ENCODE measurements at regions not wholly inside any gene's neighbourhood (a gene's known extent, or its start where the extent isn't known, plus 50 kb on each side); places are given as distances from the start of the nearest gene placed in this dataset.

DNA sequence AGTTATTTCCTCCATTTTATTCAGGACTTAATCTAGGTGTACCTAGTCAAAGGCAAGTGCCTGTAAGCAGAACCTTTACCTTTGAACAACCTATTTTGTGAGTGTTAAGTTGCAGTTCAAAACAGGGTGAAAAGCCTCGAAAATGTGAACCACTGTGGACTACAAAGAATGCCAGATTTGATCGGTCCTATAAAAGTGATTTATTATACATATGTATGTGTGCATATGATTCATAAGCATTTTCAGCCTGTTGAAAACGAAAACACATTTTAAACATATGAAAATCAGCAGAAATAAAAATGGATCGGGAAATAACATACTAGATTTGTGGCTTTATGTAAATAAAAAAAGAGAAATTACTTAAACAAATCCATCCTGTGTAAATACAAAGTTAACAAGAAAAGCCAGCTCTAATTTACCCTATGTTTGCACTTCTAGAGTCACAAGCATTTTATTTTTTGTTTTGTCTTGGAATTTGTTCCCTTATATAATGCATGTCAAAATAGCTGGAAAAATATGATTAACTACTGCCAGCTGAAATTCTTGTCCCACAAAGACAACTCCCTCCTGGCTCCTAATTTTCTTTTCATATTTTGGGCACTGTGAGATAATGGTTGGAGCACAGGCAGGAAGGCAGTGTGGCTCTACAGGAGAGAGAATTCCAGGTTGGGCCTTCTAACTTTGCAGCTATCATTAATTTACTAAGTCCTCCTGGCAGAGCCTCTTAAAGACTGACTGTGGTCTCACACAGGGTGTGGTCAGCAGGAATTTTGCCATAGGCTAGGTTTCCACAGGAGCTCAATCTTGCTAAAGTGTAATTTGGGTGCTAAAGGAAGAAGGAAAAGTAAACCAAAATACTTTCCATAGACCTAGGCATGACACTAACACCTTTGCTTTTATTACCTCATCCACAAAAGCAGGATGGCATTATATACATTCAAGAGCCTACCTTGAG is 70.2 kb upstream of the CDC42BPA start:
- H3K36me3 ChIP-seq = no peaks in the 10 kb centered on the region
- 0 out of 2 replicates have a peak, but pooled peaks cover 2% of the 10 kb centered on the region for H3K9me3 ChIP-seq
- no peak overlapping the region for H3K27ac ChIP-seq
- TF ChIP-seq Cebpa-rat (IDR thresholded peaks at IDR 0.05) = no peak
- no peaks in the 10 kb centered on the region for H3K4me1 ChIP-seq
- H3K4me2 ChIP-seq = no peak overlapping the region
- H3K9ac ChIP-seq = no peak overlapping the region
- H3K27me3 ChIP-seq = no peaks in the 10 kb centered on the region
- H3K4me3 ChIP-seq = no peak overlapping the region
- H4K20me1 ChIP-seq = no peaks in the 10 kb centered on the region

DNA sequence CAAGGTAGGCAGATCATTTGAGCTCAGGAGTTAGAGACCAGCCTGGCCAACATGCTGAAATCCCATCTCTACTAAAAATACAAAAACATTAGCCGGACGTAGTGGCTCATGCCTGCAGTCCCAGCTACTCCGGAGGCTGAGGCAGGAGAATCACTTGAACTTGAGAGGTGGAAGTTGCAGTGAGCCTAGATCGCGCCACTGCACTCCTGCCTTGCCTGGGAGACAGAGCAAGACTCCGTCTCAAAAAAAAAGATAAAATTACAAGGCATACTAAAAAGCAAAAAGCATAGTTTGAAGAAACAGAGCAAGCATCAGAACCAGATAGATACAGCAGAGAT is 61.2 kb upstream of the CDC42BPA start:
- Histone ChIP-seq H3K4me3 (no peak overlapping the region), H4K20me1 (no peaks in the 10 kb centered on the region), H3K4me2 (no peak overlapping the region), H3K36me3 (no peaks in the 10 kb centered on the region), H3K27me3 (no peaks in the 10 kb centered on the region), H3K9ac (no peak overlapping the region), H3K27ac (no peak overlapping the region), H3K9me3 (0 out of 2 replicates have a peak, but pooled peaks cover 7% of the 10 kb centered on the region), H3K4me1 (no peaks in the 10 kb centered on the region)
- no peak for TF ChIP-seq Cebpa-rat (IDR thresholded peaks at IDR 0.05)

- Histone ChIP-seq H3K9me3 (0 out of 2 replicates have a peak, but pooled peaks cover 7% of the 10 kb centered on the region), H4K20me1 (no peaks in the 10 kb centered on the region), H3K27me3 (no peaks in the 10 kb centered on the region), H3K4me1 (no peaks in the 10 kb centered on the region), H3K9ac (no peak overlapping the region), H3K27ac (no peak overlapping the region), H3K4me2 (no peak overlapping the region), H3K4me3 (no peak overlapping the region), H3K36me3 (no peaks in the 10 kb centered on the region)
- TF ChIP-seq Cebpa-rat (IDR thresholded peaks at IDR 0.05) = no peak
Observed at GRCh38 chr1:227378871-227379554, 60.7 kb upstream of the CDC42BPA start.

- Histone ChIP-seq H3K4me3 (no peak overlapping the region), H3K9me3 (0 out of 2 replicates have a peak, but pooled peaks cover 1% of the 10 kb centered on the region), H4K20me1 (no peaks in the 10 kb centered on the region)
Observed at GRCh38 chr1:227378181-227378580, 59.9 kb upstream of the CDC42BPA start.

GRCh38 chr1:227374846-227375245 is 56.6 kb upstream of the CDC42BPA start:
- Histone ChIP-seq H3K4me1 (no peaks in the 10 kb centered on the region), H3K36me3 (no peaks in the 10 kb centered on the region), H3K9me3 (no peaks in the 10 kb centered on the region), H3K27ac (no peak overlapping the region), H4K20me1 (no peaks in the 10 kb centered on the region), H3K4me2 (no peak overlapping the region), H3K4me3 (no peak overlapping the region), H3K9ac (no peak overlapping the region), H3K27me3 (no peaks in the 10 kb centered on the region)
- TF ChIP-seq Cebpa-rat (IDR thresholded peaks at IDR 0.05) = no peak

More at GRCh38 chr1:227378181-227378580, 59.9 kb upstream of the CDC42BPA start:
- Histone ChIP-seq H3K9ac (no peak overlapping the region), H3K4me2 (no peak overlapping the region), H3K27me3 (no peaks in the 10 kb centered on the region), H3K27ac (no peak overlapping the region), H3K36me3 (no peaks in the 10 kb centered on the region), H3K4me1 (no peaks in the 10 kb centered on the region)
- TF ChIP-seq Cebpa-rat (IDR thresholded peaks at IDR 0.05) = no peak

- H3K9ac ChIP-seq = no peak overlapping the region
Observed at GRCh38 chr1:227372726-227373130, 54.4 kb upstream of the CDC42BPA start.

DNA sequence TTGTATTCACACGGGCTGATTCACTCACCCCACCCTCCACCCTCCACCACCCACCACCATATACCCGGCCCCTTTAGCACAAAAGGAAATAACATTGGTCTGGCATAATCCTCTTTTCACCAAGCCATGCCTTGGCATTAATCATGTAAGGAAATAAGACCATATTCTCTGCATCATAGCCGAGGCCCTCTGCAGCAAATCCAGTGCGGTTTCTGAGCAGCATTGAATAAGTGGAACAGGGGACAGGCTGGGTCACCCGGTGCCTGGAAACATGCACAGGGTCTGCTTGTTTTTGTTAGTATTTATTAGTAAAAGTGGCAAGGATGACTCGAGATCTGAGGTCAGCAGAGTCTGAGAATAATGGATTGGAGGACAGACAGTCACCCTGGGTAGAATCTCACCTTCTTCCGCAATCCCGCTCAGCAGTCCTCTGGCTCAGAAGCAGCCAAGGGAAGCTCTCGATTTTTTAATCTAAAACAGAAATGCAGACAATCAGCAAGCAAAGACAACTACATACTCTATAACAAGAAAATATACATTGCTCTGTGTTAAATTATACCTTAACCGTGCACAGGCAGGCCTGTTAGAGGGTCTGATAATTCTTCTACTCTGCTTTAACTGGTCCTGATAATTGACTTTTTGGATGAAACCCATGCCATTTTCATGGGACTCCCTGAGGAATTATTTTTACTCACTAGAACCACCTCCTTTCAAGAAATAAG is 52.4 kb upstream of the CDC42BPA start:
- no peak overlapping the region for H3K27ac ChIP-seq
- no peak overlapping the region for H3K9ac ChIP-seq
- no peak overlapping the region for H3K4me3 ChIP-seq
- no peaks in the 10 kb centered on the region for H3K36me3 ChIP-seq
- TF ChIP-seq Cebpa-rat (IDR thresholded peaks at IDR 0.05) = no peak
- no peaks in the 10 kb centered on the region for H3K9me3 ChIP-seq
- no peaks in the 10 kb centered on the region for H3K27me3 ChIP-seq
- H3K4me2 ChIP-seq = no peak overlapping the region
- no peaks in the 10 kb centered on the region for H3K4me1 ChIP-seq
- H4K20me1 ChIP-seq = no peaks in the 10 kb centered on the region

More at GRCh38 chr1:227372726-227373130, 54.4 kb upstream of the CDC42BPA start:
- no peak overlapping the region for H3K4me2 ChIP-seq
- no peak for TF ChIP-seq Cebpa-rat (IDR thresholded peaks at IDR 0.05)
- H3K27me3 ChIP-seq = no peaks in the 10 kb centered on the region
- H3K27ac ChIP-seq = no peak overlapping the region
- H4K20me1 ChIP-seq = no peaks in the 10 kb centered on the region
- H3K9me3 ChIP-seq = no peaks in the 10 kb centered on the region
- no peak overlapping the region for H3K4me3 ChIP-seq
- H3K36me3 ChIP-seq = no peaks in the 10 kb centered on the region
- H3K4me1 ChIP-seq = no peaks in the 10 kb centered on the region

DNA sequence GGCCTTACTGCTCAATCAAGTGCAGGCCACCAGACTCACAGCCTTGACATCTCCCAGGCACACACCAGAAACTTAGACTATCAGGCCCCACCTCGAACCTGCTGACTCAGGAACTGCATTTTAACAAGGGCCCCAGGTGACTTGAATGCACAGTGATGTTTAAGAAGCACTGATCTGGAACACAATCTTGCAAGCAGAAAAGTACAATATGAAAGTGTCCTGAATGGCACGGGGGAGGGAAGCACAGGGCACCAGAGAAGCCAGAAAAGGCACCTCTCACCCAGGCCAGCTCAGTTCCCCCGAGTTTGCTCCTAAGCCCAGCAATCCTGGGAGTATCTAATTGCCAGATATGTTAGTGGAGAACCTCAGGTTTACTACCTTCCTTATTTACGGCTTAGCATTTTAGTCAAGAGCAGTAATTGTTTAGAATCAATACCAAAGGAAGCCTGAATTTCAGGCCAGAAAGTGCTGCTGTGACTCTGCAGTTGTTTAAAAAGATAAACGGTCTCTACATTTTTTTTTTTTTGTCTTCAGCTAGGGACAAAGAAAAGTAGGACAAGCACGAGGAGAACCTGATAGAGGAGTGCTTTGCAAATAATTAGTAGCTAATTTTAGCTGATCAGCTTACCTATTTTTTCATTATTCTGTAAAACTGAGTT is 50.9 kb upstream of the CDC42BPA start:
- H3K4me1 ChIP-seq = no peaks in the 10 kb centered on the region
- H3K4me3 ChIP-seq = no peak overlapping the region
- no peaks in the 10 kb centered on the region for H4K20me1 ChIP-seq
- no peak overlapping the region for H3K9ac ChIP-seq
- H3K9me3 ChIP-seq = no peaks in the 10 kb centered on the region
- H3K27ac ChIP-seq = no peak overlapping the region
- no peak overlapping the region for H3K4me2 ChIP-seq
- H3K36me3 ChIP-seq = no peaks in the 10 kb centered on the region
- no peaks in the 10 kb centered on the region for H3K27me3 ChIP-seq
- TF ChIP-seq Cebpa-rat (IDR thresholded peaks at IDR 0.05) = no peak

All from BLaER1 (cell line).